ENCODE measurements at regions not wholly inside any gene's neighbourhood (a gene's known extent, or its start where the extent isn't known, plus 50 kb on each side); places are given as distances from the start of the nearest gene placed in this dataset.
"Not testable (repeated sequence)": the region's sequence is repeated elsewhere in the genome, so short reads cannot be mapped to it uniquely, and the experiment has no call there.

- no peaks in the 10 kb centered on the region for H4K20me1 ChIP-seq (ENCODE audit: insufficient read depth, low read depth, low read length)
- peaks cover 4% of the 10 kb centered on the region for H3K4me1 ChIP-seq (ENCODE audit: low read length)
- no peak overlapping the region for H3K4me2 ChIP-seq (ENCODE audit: low read depth, low read length, poor library complexity, severe bottlenecking)
- peaks cover 3% of the 10 kb centered on the region; the same call in 1 of the 2 replicates for H3K9me3 ChIP-seq (ENCODE audit: low read length)
- H3K27ac ChIP-seq (ENCODE audit: low read length): no peak overlapping the region
- no peak overlapping the region for H2AFZ ChIP-seq (ENCODE audit: low read length)
- no peaks in the 10 kb centered on the region for H3K79me2 ChIP-seq (ENCODE audit: low read length)
- no peak overlapping the region for H3K4me3 ChIP-seq (ENCODE audit: low read length)
- no peaks in the 10 kb centered on the region for H3K36me3 ChIP-seq (ENCODE audit: insufficient read depth, low read length)
- no peaks in the 10 kb centered on the region for H3K27me3 ChIP-seq (ENCODE audit: low read length)
- no peak for DNase-seq
- H3K9me2 ChIP-seq (replicated peaks; ENCODE audit: insufficient read depth, low read length): no peaks in the 10 kb centered on the region
- no peak overlapping the region for H3K9ac ChIP-seq (ENCODE audit: low read length)
Measured at GRCh38 chr2:8559805-8560204, 122.1 kb upstream of the ID2 start.

- not testable (repeated sequence) for H3K27ac ChIP-seq (ENCODE audit: low read length); H2AFZ ChIP-seq (ENCODE audit: low read length); H3K9ac ChIP-seq (ENCODE audit: low read length); H3K36me3 ChIP-seq (ENCODE audit: insufficient read depth, low read length); H3K27me3 ChIP-seq (ENCODE audit: low read length); H3K4me2 ChIP-seq (ENCODE audit: low read depth, low read length, poor library complexity, severe bottlenecking); H3K79me2 ChIP-seq (ENCODE audit: low read length); DNase-seq; H3K4me3 ChIP-seq (ENCODE audit: low read length); H3K4me1 ChIP-seq (ENCODE audit: low read length); H3K9me3 ChIP-seq (ENCODE audit: low read length); H4K20me1 ChIP-seq (ENCODE audit: insufficient read depth, low read depth, low read length); H3K9me2 ChIP-seq (replicated peaks; ENCODE audit: insufficient read depth, low read length)
Measured at GRCh38 chr2:8561692-8562091, 120.2 kb upstream of the ID2 start.

GRCh38 chr2:8563814-8564474 is 117.9 kb upstream of the ID2 start:
- Histone ChIP-seq H2AFZ (ENCODE audit: low read length) (no peak overlapping the region), H3K4me3 (ENCODE audit: low read length) (no peak overlapping the region), H3K9me3 (ENCODE audit: low read length) (peaks cover 3% of the 10 kb centered on the region; the same call in 1 of the 2 replicates), H3K4me1 (ENCODE audit: low read length) (peaks cover 4% of the 10 kb centered on the region), H4K20me1 (ENCODE audit: insufficient read depth, low read depth, low read length) (no peaks in the 10 kb centered on the region), H3K36me3 (ENCODE audit: insufficient read depth, low read length) (no peaks in the 10 kb centered on the region), H3K27me3 (ENCODE audit: low read length) (no peaks in the 10 kb centered on the region), H3K9ac (ENCODE audit: low read length) (no peak overlapping the region), H3K4me2 (ENCODE audit: low read depth, low read length, poor library complexity, severe bottlenecking) (no peak overlapping the region), H3K27ac (ENCODE audit: low read length) (no peak overlapping the region), H3K79me2 (ENCODE audit: low read length) (no peaks in the 10 kb centered on the region), H3K9me2 (replicated peaks; ENCODE audit: insufficient read depth, low read length) (no peaks in the 10 kb centered on the region)
- DNase-seq: no peak

- Histone ChIP-seq H3K36me3 (ENCODE audit: insufficient read depth, low read length) (no peaks in the 10 kb centered on the region), H3K9me2 (replicated peaks; ENCODE audit: insufficient read depth, low read length) (no peaks in the 10 kb centered on the region), H3K4me1 (ENCODE audit: low read length) (peaks cover 4% of the 10 kb centered on the region), H3K79me2 (ENCODE audit: low read length) (no peaks in the 10 kb centered on the region), H3K4me2 (ENCODE audit: low read depth, low read length, poor library complexity, severe bottlenecking) (no peak overlapping the region), H3K27ac (ENCODE audit: low read length) (no peak overlapping the region), H4K20me1 (ENCODE audit: insufficient read depth, low read depth, low read length) (no peaks in the 10 kb centered on the region), H3K9ac (ENCODE audit: low read length) (no peak overlapping the region), H3K27me3 (ENCODE audit: low read length) (no peaks in the 10 kb centered on the region), H3K4me3 (ENCODE audit: low read length) (no peak overlapping the region), H3K9me3 (ENCODE audit: low read length) (peaks cover 3% of the 10 kb centered on the region; the same call in 1 of the 2 replicates), H2AFZ (ENCODE audit: low read length) (no peak overlapping the region)
- DNase-seq: no peak
Measured at GRCh38 chr2:8564475-8564874, 117.4 kb upstream of the ID2 start.

- Histone ChIP-seq H3K9me2 (replicated peaks; ENCODE audit: insufficient read depth, low read length) (no peaks in the 10 kb centered on the region), H3K4me3 (ENCODE audit: low read length) (no peak overlapping the region), H3K27me3 (ENCODE audit: low read length) (no peaks in the 10 kb centered on the region), H3K79me2 (ENCODE audit: low read length) (no peaks in the 10 kb centered on the region), H3K4me2 (ENCODE audit: low read depth, low read length, poor library complexity, severe bottlenecking) (no peak overlapping the region), H3K4me1 (ENCODE audit: low read length) (peaks cover 5% of the 10 kb centered on the region), H3K9me3 (ENCODE audit: low read length) (peaks cover 3% of the 10 kb centered on the region; the same call in 1 of the 2 replicates), H2AFZ (ENCODE audit: low read length) (no peak overlapping the region), H4K20me1 (ENCODE audit: insufficient read depth, low read depth, low read length) (no peaks in the 10 kb centered on the region), H3K9ac (ENCODE audit: low read length) (no peak overlapping the region), H3K27ac (ENCODE audit: low read length) (no peak overlapping the region), H3K36me3 (ENCODE audit: insufficient read depth, low read length) (no peaks in the 10 kb centered on the region)
- DNase-seq: no peak
Measured at GRCh38 chr2:8565399-8566154, 116.3 kb upstream of the ID2 start.

GRCh38 chr2:8566155-8566670 is 115.6 kb upstream of the ID2 start:
- DNase-seq: no peak
- no peaks in the 10 kb centered on the region for H3K36me3 ChIP-seq (ENCODE audit: insufficient read depth, low read length)

GRCh38 chr2:8566774-8567468 is 114.9 kb upstream of the ID2 start:
- no peak overlapping the region for H2AFZ ChIP-seq (ENCODE audit: low read length)
- no peaks in the 10 kb centered on the region for H3K27me3 ChIP-seq (ENCODE audit: low read length)
- no peaks in the 10 kb centered on the region for H3K9me2 ChIP-seq (replicated peaks; ENCODE audit: insufficient read depth, low read length)
- no peak overlapping the region for H3K9ac ChIP-seq (ENCODE audit: low read length)
- peaks cover 2% of the 10 kb centered on the region; the same call in 1 of the 2 replicates for H3K9me3 ChIP-seq (ENCODE audit: low read length)
- no peaks in the 10 kb centered on the region for H3K79me2 ChIP-seq (ENCODE audit: low read length)
- DNase-seq: no peak
- no peak overlapping the region for H3K27ac ChIP-seq (ENCODE audit: low read length)
- no peaks in the 10 kb centered on the region for H4K20me1 ChIP-seq (ENCODE audit: insufficient read depth, low read depth, low read length)
- no peaks in the 10 kb centered on the region for H3K36me3 ChIP-seq (ENCODE audit: insufficient read depth, low read length)
- peaks cover 19% of the 10 kb centered on the region for H3K4me1 ChIP-seq (ENCODE audit: low read length)
- no peak overlapping the region for H3K4me2 ChIP-seq (ENCODE audit: low read depth, low read length, poor library complexity, severe bottlenecking)
- H3K4me3 ChIP-seq (ENCODE audit: low read length): no peak overlapping the region

More at GRCh38 chr2:8566155-8566670, 115.6 kb upstream of the ID2 start:
- Histone ChIP-seq H3K9ac (ENCODE audit: low read length) (no peak overlapping the region), H3K9me3 (ENCODE audit: low read length) (peaks cover 3% of the 10 kb centered on the region; the same call in 1 of the 2 replicates), H4K20me1 (ENCODE audit: insufficient read depth, low read depth, low read length) (no peaks in the 10 kb centered on the region), H3K4me1 (ENCODE audit: low read length) (peaks cover 12% of the 10 kb centered on the region), H3K27me3 (ENCODE audit: low read length) (no peaks in the 10 kb centered on the region), H2AFZ (ENCODE audit: low read length) (no peak overlapping the region), H3K4me2 (ENCODE audit: low read depth, low read length, poor library complexity, severe bottlenecking) (no peak overlapping the region), H3K9me2 (replicated peaks; ENCODE audit: insufficient read depth, low read length) (no peaks in the 10 kb centered on the region), H3K79me2 (ENCODE audit: low read length) (no peaks in the 10 kb centered on the region), H3K4me3 (ENCODE audit: low read length) (no peak overlapping the region), H3K27ac (ENCODE audit: low read length) (no peak overlapping the region)

All from Karpas-422 (cell line).